IPS-20b (cell line): ENCODE measurements at regions not wholly inside any gene's neighbourhood (a gene's known extent, or its start where the extent isn't known, plus 50 kb on each side); places are given as distances from the start of the nearest gene placed in this dataset.

Experiments used
- H3K27ac ChIP-seq: one replicate; pipeline ENCODE4 v1.5.1; 2013; ENCODE audit warnings: low read length
- H3K27me3 ChIP-seq: 2 replicates; pipeline ENCODE4 v1.6.1; 2013; ENCODE audit warnings: mild to moderate bottlenecking, low read length, inconsistent platforms; ENCODE audit not compliant: insufficient read depth
- H3K36me3 ChIP-seq: 2 replicates; pipeline ENCODE4 v1.6.1; 2013; ENCODE audit warnings: low read depth, mild to moderate bottlenecking, inconsistent platforms, low read length, moderate library complexity; ENCODE audit not compliant: insufficient read depth
- H3K4me1 ChIP-seq: 2 replicates; pipeline ENCODE4 v1.6.1; 2013; ENCODE audit warnings: mild to moderate bottlenecking, control low read depth, inconsistent platforms, low read length, moderate library complexity; ENCODE audit not compliant: insufficient read depth
- H3K4me3 ChIP-seq: 2 replicates; pipeline ENCODE4 v1.5.1; 2013; ENCODE audit warnings: mild to moderate bottlenecking, low read length, inconsistent platforms
- H3K9ac ChIP-seq: 2 replicates; pipeline ENCODE4 v1.6.1; 2013; ENCODE audit warnings: low read depth, mild to moderate bottlenecking, inconsistent platforms, low read length, moderate library complexity
- H3K9me3 ChIP-seq: 2 replicates; pipeline ENCODE4 v1.6.1; 2013; ENCODE audit warnings: mild to moderate bottlenecking, low read depth, low read length, inconsistent platforms; ENCODE audit not compliant: insufficient read depth

DNA sequence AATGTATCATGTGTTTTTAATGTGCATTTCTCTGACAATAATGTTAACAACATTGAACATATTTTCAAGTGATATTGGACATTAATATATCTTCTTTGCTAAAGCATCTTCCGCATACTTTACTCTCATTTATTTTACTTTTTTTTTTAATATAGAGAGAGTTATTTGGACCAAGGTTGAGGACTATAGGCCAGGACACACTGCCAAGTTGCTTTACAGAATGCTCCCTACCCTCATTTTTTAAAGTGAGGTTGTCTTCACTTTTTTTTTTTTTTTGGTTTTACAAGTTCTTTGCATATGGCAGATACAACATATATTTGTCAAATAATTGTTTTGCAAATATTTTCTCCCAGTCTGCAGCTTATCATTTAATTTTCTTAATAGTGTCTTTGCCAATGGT is 201.8 kb downstream of the OSR1 start:
- H3K9me3 ChIP-seq = peaks cover 5% of the 10 kb centered on the region; the same call in 1 of the 2 replicates
- H3K27me3 ChIP-seq = no peaks in the 10 kb centered on the region
- H3K4me1 ChIP-seq = no peaks in the 10 kb centered on the region
- H3K36me3 ChIP-seq = no peaks in the 10 kb centered on the region
- no peak overlapping the region for H3K27ac ChIP-seq
- H3K4me3 ChIP-seq = no peak overlapping the region
- H3K9ac ChIP-seq = no peak overlapping the region

DNA sequence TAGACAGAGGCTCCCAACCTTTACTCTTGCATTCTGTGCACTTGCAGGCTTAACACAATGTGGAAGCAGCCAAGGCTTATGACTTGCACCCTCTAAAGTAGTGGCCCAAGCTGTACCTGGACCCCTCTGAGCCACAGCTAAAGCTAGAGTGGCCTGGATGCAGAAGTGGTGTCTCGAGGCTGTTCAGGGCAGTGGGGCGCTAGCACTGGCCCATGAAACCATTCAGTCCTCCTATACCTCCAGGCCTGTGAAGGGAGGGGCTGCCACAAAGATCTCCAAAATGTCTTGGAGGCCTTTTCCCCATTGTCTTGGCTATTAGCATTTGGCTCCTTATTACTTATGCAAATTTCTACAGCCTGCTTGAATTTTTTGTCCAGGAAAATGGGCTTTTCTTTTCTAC is 207.7 kb downstream of the OSR1 start:
- Histone ChIP-seq H3K9me3 (peaks cover 28% of the 10 kb centered on the region), H3K27me3 (no peaks in the 10 kb centered on the region), H3K9ac (no peak overlapping the region), H3K4me3 (no peak overlapping the region), H3K27ac (no peak overlapping the region), H3K36me3 (no peaks in the 10 kb centered on the region), H3K4me1 (no peaks in the 10 kb centered on the region)

DNA sequence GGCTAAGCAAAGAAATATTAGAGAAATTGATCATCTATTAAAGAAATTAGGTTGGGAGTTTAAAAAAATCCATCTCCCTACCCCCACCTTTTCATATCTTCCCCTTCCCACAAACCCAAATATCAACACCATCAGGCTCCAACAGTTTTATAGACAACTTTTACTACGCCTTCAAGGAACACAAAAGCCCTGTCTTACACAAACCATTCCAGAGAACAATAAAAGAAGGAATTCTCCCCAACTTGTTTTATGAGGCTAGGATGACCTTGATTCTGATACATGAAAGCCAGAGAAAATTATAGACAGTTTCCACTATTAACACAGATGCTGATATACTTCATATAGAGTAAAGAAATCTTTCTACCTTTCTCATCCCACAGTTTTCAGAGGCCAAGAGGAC is 211.6 kb downstream of the OSR1 start:
- peaks cover 25% of the 10 kb centered on the region for H3K9me3 ChIP-seq
- no peaks in the 10 kb centered on the region for H3K27me3 ChIP-seq
- no peak overlapping the region for H3K9ac ChIP-seq

DNA sequence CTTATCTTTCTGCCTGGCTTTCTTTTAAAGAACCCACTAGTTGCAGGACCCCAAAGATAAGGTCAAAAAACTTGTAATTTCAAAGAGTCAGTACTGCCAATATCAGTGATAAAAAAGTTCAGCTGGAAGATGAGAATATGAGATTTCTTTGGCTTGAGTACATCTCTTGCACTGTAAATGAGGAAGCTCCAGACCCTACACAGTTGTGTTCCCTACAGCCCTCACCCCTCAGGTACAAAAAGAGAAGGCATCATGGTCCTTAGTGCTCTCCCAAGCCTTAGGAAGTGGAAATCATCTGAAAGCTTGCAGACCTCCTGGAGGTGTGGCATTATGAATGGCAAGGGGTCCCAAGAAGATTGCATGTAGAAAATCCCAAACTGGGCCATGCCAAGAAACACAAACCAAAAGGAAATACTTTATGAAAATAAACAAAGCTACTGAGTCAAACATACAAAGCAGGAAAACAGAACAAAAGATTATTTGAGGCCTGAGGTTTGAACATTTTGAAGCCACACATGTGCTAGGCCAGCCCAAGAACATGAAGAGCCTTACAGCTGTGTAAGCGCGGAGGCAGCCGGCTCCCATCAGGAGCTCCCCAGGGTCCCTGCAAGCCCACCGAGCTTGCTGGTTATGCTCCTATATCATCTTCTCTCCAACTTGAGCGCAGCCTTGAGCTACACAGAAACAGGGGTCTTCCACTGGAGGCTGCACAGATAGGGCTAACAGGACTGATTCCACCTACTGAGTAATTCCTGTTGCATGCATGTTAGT is 217.0 kb downstream of the OSR1 start:
- Histone ChIP-seq H3K9me3 (no peaks in the 10 kb centered on the region), H3K4me3 (no peak overlapping the region), H3K36me3 (no peaks in the 10 kb centered on the region), H3K9ac (no peak overlapping the region), H3K27ac (no peak overlapping the region), H3K27me3 (no peaks in the 10 kb centered on the region), H3K4me1 (peaks cover 6% of the 10 kb centered on the region)

More for the DNA sequence above, 211.6 kb downstream of the OSR1 start:
- Histone ChIP-seq H3K4me3 (no peak overlapping the region), H3K4me1 (no peaks in the 10 kb centered on the region), H3K36me3 (no peaks in the 10 kb centered on the region), H3K27ac (no peak overlapping the region)

DNA sequence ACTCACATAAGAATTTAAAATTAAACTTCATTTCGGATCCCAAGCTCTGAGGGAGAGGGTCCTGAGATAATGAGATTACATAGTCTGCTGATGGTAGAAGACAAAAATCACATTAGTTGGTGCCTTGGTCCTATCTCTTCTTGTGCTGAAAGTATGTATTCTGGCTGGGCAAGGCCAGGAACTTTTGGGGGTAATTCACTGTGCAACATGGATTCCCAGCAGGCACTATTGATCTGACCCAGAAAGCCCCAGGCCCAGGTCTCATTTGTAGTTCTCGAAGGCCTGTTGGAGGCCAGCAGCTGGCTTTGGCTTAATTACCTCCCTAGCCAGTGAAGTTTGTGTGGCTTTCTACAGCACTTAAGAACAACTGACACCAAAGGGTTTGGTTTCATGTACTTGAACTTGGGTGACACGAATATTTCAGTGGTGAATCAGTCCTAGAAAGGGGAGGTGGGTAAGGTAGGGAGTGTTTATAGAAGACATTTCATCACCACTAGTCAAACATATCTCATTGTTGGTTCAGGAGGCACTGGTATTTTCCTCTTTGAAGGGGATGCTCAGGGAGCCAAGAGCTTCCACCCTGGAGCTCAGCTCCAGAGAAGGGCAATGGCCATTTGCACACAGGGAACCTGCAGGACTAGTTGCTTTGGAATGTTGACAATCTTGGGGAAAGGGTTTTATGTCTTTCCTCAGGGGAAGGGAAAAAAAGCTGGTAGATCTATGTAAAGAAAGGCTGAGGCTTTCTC is 217.8 kb downstream of the OSR1 start:
- Histone ChIP-seq H3K4me3 (no peak overlapping the region), H3K36me3 (no peaks in the 10 kb centered on the region), H3K9me3 (no peaks in the 10 kb centered on the region), H3K27ac (no peak overlapping the region), H3K27me3 (no peaks in the 10 kb centered on the region), H3K9ac (no peak overlapping the region), H3K4me1 (peaks cover 6% of the 10 kb centered on the region)

DNA sequence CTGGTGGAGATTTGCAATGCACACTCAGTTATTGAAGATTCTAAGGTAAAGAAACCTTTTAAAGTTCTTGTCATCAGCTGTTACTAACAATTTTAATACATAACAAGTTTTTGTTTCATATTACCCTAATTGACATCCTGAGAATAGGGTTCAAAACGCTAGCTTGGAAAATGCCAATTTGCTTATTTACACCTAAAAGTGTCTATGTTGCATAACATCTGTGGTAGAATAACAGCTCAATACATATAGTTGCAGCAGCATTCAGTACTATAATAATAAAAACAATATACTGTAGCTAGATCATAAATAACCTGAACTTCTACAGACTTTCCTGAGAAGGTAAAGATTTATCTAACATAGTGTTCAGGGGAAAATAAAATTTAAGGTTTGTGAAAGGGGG is 219.0 kb downstream of the OSR1 start:
- no peaks in the 10 kb centered on the region for H3K36me3 ChIP-seq
- H3K9ac ChIP-seq = no peak overlapping the region
- H3K27me3 ChIP-seq = no peaks in the 10 kb centered on the region
- no peaks in the 10 kb centered on the region for H3K9me3 ChIP-seq
- no peak overlapping the region for H3K27ac ChIP-seq
- H3K4me1 ChIP-seq = peaks cover 6% of the 10 kb centered on the region
- H3K4me3 ChIP-seq = no peak overlapping the region

DNA sequence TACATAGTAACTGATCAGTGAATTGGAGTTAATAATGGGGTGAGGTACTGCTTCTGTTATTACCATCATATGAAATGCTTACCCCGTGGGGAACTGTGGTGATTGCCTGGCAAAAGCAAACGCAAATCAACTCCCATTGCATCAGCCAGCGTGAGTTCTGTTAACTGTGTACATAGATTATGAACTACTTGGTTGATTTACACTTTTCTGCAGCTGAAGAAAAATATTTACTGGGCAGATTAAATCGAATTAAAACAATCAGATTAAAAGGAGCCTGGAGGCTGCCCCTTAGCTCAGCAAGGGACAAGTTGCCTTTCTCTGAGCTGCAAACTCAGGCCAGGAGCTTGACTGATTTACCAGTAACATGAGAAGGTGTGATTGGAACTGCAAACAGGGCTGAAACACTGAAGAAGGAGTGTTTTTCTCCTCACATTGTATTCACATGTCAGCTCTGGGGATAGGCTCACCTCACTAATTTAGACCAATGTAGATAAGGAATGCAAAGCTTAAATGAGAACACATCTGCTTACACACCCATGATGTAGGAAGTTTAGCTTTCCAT is 220.1 kb downstream of the OSR1 start:
- Histone ChIP-seq H3K4me3 (no peak overlapping the region), H3K4me1 (peaks cover 6% of the 10 kb centered on the region), H3K27me3 (no peaks in the 10 kb centered on the region), H3K9me3 (no peaks in the 10 kb centered on the region), H3K36me3 (no peaks in the 10 kb centered on the region), H3K9ac (peak overlapping the region; percentile 42; the same call in 1 of the 2 replicates), H3K27ac (peak overlapping the region; percentile 23)

DNA sequence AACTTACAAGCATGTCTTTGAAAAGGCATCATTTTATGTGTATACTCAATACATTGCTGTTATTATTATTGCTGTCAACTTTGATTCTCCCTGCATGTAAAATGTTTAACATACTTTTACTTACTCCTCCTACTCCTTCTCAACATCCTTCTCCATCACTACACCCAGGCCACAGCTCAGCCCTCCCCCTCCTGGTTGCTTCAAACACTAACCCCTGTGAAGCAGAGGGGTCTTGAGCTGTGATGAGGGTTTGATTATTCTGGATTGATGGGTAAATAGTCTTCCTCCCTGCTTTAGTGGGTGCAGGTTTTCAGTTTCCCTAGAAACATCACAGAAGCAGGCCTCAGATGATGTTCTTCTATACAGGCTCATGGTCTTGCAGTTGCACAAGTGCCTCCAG is 221.0 kb downstream of the OSR1 start:
- no peak overlapping the region for H3K9ac ChIP-seq
- no peak overlapping the region for H3K27ac ChIP-seq
- no peaks in the 10 kb centered on the region for H3K27me3 ChIP-seq
- peaks cover 6% of the 10 kb centered on the region for H3K4me1 ChIP-seq
- no peak overlapping the region for H3K4me3 ChIP-seq
- H3K9me3 ChIP-seq = no peaks in the 10 kb centered on the region
- H3K36me3 ChIP-seq = no peaks in the 10 kb centered on the region

DNA sequence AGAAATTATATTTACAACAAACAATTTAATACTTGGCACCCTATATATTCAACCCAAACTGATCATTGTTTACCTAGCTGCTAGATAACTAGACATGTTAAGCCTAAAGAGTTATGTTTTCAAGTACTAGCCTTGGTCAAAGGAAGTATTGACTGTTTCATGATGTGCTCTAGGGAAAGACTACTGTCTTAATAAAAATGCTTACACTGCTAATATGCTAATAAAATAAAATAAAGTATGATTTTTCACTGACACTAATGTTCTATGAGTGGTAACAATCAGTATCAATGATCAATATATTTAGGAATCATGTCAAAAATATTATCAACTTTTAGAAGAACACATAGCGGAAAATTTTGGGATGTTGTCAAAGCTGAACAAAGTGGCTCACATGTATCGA is 225.5 kb downstream of the OSR1 start:
- Histone ChIP-seq H3K9ac (no peak overlapping the region), H3K4me1 (no peaks in the 10 kb centered on the region), H3K4me3 (no peak overlapping the region), H3K27me3 (no peaks in the 10 kb centered on the region), H3K36me3 (no peaks in the 10 kb centered on the region), H3K27ac (no peak overlapping the region), H3K9me3 (no peaks in the 10 kb centered on the region)

DNA sequence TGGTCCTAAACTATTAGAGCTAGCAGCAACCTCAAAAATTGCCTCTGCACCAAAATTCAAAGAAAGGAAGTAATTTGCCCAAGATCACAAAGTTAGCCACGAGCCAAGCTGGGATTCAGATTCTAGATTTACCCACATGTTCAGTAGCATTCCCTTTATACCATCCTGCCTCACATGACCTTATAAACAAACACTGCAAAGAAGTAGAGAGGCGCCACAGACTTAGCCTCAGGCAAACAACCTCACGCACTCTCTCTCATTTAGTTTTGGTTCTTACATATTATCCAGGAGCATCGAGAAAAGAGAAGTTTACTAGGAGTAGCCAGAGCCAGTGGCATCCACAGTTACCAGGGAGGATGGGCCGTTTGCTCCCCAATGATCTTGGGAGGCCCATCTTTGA is 226.6 kb downstream of the OSR1 start:
- H3K36me3 ChIP-seq = no peaks in the 10 kb centered on the region
- H3K4me1 ChIP-seq = no peaks in the 10 kb centered on the region
- no peak overlapping the region for H3K9ac ChIP-seq
- no peak overlapping the region for H3K4me3 ChIP-seq
- H3K27me3 ChIP-seq = no peaks in the 10 kb centered on the region
- H3K27ac ChIP-seq = no peak overlapping the region
- no peaks in the 10 kb centered on the region for H3K9me3 ChIP-seq

DNA sequence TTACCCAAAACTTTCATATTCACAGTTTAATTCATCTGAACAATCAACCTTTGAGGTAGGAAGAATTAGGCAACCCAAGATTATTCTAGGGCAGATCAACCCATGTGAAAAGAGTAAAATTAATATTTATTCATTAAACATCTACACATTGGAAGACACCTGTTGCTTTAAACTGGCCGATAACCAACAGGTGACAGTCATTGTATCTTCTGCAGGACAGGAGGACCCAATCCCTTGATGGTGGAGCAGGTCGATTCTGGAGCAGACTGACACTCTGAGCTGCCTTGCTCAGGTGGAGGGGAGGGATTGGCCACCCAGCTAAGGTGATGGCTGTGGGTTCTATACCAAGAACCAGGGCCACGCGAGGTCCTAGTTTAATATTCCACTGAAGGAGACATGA is 230.3 kb downstream of the OSR1 start:
- Histone ChIP-seq H3K27ac (no peak overlapping the region), H3K36me3 (no peaks in the 10 kb centered on the region), H3K4me1 (no peaks in the 10 kb centered on the region), H3K27me3 (no peaks in the 10 kb centered on the region), H3K4me3 (no peak overlapping the region), H3K9ac (no peak overlapping the region), H3K9me3 (no peaks in the 10 kb centered on the region)

DNA sequence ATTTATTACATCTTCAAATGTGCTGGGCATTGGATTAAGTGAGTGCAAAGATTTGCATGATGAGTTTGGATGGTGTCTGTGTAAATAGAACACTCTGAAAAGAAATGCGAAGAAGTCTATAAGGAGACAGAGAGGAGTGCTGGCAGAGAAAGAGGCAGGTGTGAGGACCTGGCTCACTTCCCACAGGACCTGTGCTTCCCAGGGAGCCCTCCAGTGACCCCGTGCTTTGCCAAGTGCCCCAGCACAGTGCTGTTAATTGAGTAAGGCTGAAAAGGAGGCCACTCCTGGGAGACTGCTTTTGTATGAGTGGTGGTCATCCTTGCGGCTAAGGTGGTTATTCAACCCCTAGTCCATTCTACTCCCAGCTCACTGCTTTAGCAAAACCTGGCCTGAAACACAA is 230.8 kb downstream of the OSR1 start:
- H3K4me3 ChIP-seq = no peak overlapping the region
- H3K27me3 ChIP-seq = no peaks in the 10 kb centered on the region
- H3K27ac ChIP-seq = no peak overlapping the region
- H3K36me3 ChIP-seq = no peaks in the 10 kb centered on the region
- no peak overlapping the region for H3K9ac ChIP-seq
- H3K4me1 ChIP-seq = no peaks in the 10 kb centered on the region
- H3K9me3 ChIP-seq = no peaks in the 10 kb centered on the region
